ENCODE measurements at regions not wholly inside any gene's neighbourhood (a gene's known extent, or its start where the extent isn't known, plus 50 kb on each side); places are given as distances from the start of the nearest gene placed in this dataset.

- DNase-seq (ENCODE audit: low read depth): no peak
- TF ChIP-seq, protein P1, sequence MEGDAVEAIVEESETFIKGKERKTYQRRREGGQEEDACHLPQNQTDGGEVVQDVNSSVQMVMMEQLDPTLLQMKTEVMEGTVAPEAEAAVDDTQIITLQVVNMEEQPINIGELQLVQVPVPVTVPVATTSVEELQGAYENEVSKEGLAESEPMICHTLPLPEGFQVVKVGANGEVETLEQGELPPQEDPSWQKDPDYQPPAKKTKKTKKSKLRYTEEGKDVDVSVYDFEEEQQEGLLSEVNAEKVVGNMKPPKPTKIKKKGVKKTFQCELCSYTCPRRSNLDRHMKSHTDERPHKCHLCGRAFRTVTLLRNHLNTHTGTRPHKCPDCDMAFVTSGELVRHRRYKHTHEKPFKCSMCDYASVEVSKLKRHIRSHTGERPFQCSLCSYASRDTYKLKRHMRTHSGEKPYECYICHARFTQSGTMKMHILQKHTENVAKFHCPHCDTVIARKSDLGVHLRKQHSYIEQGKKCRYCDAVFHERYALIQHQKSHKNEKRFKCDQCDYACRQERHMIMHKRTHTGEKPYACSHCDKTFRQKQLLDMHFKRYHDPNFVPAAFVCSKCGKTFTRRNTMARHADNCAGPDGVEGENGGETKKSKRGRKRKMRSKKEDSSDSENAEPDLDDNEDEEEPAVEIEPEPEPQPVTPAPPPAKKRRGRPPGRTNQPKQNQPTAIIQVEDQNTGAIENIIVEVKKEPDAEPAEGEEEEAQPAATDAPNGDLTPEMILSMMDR (conservative IDR thresholded peaks at IDR 0.05; ENCODE audit: low read depth, low read length): no peak
- H3K4me3 ChIP-seq (ENCODE audit: low read depth, low read length): no peak overlapping the region
These were observed 77.8 kb upstream of the CTNNBL1 start for GRCh38 chr20:37616110-37616425.

DNA sequence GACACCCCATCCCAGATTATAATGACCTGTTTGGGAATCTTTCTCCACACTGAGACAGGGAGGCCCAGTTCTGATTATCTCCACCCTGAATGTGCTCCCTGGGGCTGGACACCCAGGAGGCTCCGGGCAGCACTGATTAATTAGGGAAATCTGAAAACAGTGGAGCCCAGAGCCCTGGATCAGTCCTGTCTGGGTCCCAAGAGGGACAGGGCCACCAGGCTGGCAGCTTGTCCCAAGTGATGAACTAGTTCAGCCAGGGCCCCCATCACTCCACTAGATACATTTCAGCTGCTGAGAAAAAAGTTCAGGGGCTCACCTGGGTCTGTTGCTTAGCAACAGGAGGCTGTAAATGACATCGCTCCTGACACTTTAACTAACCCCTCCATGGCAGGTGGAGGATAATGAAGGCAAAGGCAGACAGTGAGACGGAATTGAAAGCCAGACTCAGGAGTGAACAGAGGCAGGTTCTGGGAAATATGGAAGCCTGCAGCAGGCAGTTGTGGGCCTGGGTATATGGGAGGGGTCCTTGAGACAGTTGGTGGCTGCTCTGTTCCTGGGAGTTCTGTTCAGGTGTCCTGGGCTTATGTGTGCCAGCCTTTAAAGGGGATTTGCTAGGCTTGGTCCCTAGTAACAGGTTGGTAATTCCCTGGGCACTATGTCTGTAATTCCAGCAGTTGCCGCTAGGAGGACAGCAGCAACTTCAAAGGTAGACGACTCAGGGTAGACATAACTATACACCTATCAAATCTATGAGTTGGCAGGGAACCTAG, 78.3 kb upstream of the CTNNBL1 start:
- TF ChIP-seq, protein P1 (conservative IDR thresholded peaks at IDR 0.05; ENCODE audit: low read depth, low read length): peak; percentile 76
- H3K4me3 ChIP-seq (ENCODE audit: low read depth, low read length): no peak overlapping the region
- peak; percentile 50 for DNase-seq (ENCODE audit: low read depth)

DNA sequence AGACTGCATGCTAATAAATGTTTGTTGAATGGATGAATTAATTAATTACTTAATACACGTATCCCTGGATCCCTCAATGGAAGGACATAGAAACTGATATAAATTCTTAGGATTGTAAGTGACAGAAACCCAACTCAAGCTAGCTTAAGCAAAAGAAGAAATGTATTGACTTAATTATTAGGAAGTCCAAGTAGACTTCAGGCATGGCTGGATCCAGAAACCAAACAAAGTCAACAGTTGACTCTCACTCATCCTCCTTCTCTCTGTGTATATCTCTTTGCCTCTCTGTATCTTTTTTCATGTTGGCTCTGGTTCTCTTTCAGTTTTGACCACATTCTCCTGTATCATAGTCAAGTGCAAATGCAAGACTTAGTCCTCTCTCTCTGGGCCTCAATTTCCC, 82.0 kb upstream of the CTNNBL1 start:
- TF ChIP-seq, protein P1 (conservative IDR thresholded peaks at IDR 0.05; ENCODE audit: low read depth, low read length): no peak
- no peak overlapping the region for H3K4me3 ChIP-seq (ENCODE audit: low read depth, low read length)
- DNase-seq (ENCODE audit: low read depth): no peak

DNA sequence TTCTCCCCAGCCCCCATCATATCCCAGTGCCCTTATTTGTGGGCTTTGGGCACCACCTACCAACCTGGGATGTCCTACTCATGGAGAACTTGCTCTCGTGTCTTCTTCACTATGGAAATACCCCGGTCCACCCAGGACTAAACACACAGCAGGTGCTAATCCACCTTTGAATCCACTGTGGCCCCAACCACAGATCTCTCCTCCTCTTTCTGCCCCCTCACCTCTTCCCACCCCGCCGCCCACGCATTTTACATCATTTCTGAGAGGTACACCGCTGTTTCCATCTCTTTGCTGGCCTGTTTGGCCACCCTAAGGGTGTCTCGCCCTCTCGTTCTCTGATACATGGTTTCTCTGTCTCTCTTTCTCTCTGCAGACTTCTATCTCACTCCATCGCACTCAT, 82.5 kb upstream of the CTNNBL1 start:
- no peak overlapping the region for H3K4me3 ChIP-seq (ENCODE audit: low read depth, low read length)
- DNase-seq (ENCODE audit: low read depth): no peak
- TF ChIP-seq, protein P1 (conservative IDR thresholded peaks at IDR 0.05; ENCODE audit: low read depth, low read length): no peak

GRCh38 chr20:37610203-37610798, 82.6 kb upstream of the BLCAP start:
- H3K4me3 ChIP-seq (ENCODE audit: low read depth, low read length): no peak overlapping the region
- TF ChIP-seq, protein P1 (conservative IDR thresholded peaks at IDR 0.05; ENCODE audit: low read depth, low read length): no peak
- no peak for DNase-seq (ENCODE audit: low read depth)

DNA sequence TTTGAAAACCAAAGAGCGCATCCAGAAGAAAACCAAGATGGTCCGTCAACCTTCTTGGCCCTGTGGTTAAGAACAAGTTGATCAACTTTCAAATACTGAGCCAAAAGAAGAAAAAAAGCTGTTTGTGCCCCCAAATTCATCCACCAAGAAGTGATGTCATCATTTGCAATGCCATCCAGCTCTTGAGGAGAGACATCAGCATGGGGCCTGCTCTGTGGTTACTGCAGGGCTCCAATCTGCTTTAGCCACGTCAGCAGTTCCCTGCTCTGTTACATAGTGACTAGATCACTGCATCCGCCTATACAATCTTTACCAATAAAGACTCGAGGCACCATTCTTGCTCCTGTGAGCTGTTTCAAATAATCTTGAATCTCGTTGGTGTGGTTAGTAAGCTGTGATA, 75.0 kb upstream of the BLCAP start:
- no peak overlapping the region for H3K4me3 ChIP-seq (ENCODE audit: low read depth, low read length)
- DNase-seq (ENCODE audit: low read depth): peak; percentile 5
- TF ChIP-seq, protein P1 (conservative IDR thresholded peaks at IDR 0.05; ENCODE audit: low read depth, low read length): no peak

- H3K4me3 ChIP-seq (ENCODE audit: low read depth, low read length): no peak overlapping the region
- TF ChIP-seq, protein P1 (conservative IDR thresholded peaks at IDR 0.05; ENCODE audit: low read depth, low read length): no peak
- DNase-seq (ENCODE audit: low read depth): no peak
These were observed 72.8 kb upstream of the BLCAP start for GRCh38 chr20:37600486-37600885.
